Natural killer cell (primary cell): ENCODE measurements at regions not wholly inside any gene's neighbourhood (a gene's known extent, or its start where the extent isn't known, plus 50 kb on each side); places are given as distances from the start of the nearest gene placed in this dataset.

ENCODE experiments used
- ATAC-seq, 3 donors: fragments of 150-1000 bp in 2 of 3; fragments of 200-7000 bp in 1 of 3; cut with Tn5 transposase; 1 replicate in 1 of 3; 2 replicates in 2 of 3; pipeline ENCODE4 v1.10.0; 2021; ENCODE audit warnings: mild to moderate bottlenecking in 2 of 3, moderate library complexity in 2 of 3
- DNase-seq, 2 donors: peaks; one replicate each; pipeline versions ENCODE4 v3.0.0 to v3.0.0-alpha.2; 2013 to 2021; ENCODE audit warnings: mixed read lengths in 1 of 2
- H3K27ac ChIP-seq: one replicate; pipeline ENCODE4 v1.5.1; 2013; ENCODE audit warnings: mild to moderate bottlenecking, low read length
- H3K27me3 ChIP-seq: one replicate; pipeline ENCODE4 v1.6.1; 2013; ENCODE audit warnings: low read length; ENCODE audit not compliant: control insufficient read depth, insufficient read depth
- H3K36me3 ChIP-seq: one replicate; pipeline ENCODE4 v1.6.1; 2013; ENCODE audit warnings: low read length; ENCODE audit not compliant: control insufficient read depth, insufficient read depth
- H3K4me1 ChIP-seq: one replicate; pipeline ENCODE4 v1.6.1; 2013; ENCODE audit warnings: low read length; ENCODE audit not compliant: control insufficient read depth, insufficient read depth
- H3K4me3 ChIP-seq: one replicate; pipeline ENCODE4 v1.5.1; 2013; ENCODE audit warnings: low read length
- H3K9me3 ChIP-seq: one replicate; pipeline ENCODE4 v1.6.1; 2013; ENCODE audit warnings: low read length; ENCODE audit not compliant: control insufficient read depth, insufficient read depth
- H3K27ac Mint-ChIP-seq, 2 donors: one replicate each; pipeline ENCODE4 v1.8.0; 2022; ENCODE audit warnings: mild to moderate bottlenecking in 2 of 2, mixed read lengths in 2 of 2, moderate library complexity in 1 of 2
- H3K27me3 Mint-ChIP-seq, 2 donors: one replicate each; pipeline ENCODE4 v1.8.0; 2022; ENCODE audit warnings: low read depth in 2 of 2, mixed read lengths in 2 of 2
- H3K36me3 Mint-ChIP-seq: one replicate; pipeline ENCODE4 v1.8.0; 2022; ENCODE audit warnings: mixed read lengths
- H3K4me1 Mint-ChIP-seq, 2 donors: one replicate each; pipeline ENCODE4 v1.8.0; 2022; ENCODE audit warnings: mixed read lengths in 2 of 2
- H3K4me3 Mint-ChIP-seq: one replicate; pipeline ENCODE4 v1.8.0; 2022; ENCODE audit warnings: mild to moderate bottlenecking, moderate library complexity, mixed read lengths
- H3K9me3 Mint-ChIP-seq, 2 donors: one replicate each; pipeline ENCODE4 v1.8.0; 2022; ENCODE audit warnings: mixed read lengths in 2 of 2
- WGBS: methylation state at CpG from one replicate; pipeline ENCODE4 v1.1.7; 2013; ENCODE audit warnings: missing lambda C conversion rate; ENCODE audit not compliant: insufficient coverage; 5-methylcytosine and 5-hydroxymethylcytosine counted together
- intact Hi-C: fragments of 100-400 bp; cut with micrococcal nuclease; formaldehyde crosslinking; loops from one replicate; pipeline ENCODE4 v1.14.2; 2022
- TF ChIP-seq, protein P1 (sequence below): fragments of 200-600 bp; IDR thresholded peaks from one replicate; pipeline ENCODE4 v1.8.0; 2022; ENCODE audit warnings: antibody characterized with exemption

DNA sequence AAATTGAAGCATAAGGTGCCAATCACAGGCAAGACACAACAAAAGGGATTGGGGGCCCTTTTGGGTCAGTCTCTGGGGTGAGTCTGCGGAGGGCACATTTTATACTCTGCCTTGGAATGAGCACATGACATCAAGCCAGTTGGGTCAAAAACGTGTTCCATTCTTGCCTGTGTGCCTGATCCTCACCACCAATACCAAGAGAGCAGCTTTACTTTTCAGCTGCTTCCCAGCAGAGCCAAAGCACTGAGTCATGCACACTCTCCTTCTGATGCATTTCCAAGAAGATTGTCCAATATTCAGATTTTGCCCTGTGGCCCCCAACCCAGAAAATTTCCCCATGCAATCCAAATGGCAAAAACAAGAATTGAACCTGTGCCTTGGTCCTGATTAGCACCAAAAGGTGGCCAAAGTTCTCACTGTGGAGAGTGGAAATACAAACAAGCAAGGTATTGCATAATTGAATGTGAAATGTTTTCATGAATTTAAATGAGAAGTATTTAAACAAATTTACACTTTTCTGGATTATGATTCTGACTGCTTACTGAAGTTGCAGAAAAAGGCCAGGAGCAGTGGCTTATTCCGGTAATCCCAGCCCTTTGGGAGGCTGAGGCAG, 217.8 kb upstream of the SOX9 start:
- H3K9me3 ChIP-seq, result no peaks in the 10 kb centered on the region
- H3K36me3 ChIP-seq, result no peaks in the 10 kb centered on the region
- peaks cover 3 to 8% of the 10 kb centered on the region in 2 donors for H3K9me3 Mint-ChIP-seq
- no peak overlapping the region for H3K27ac ChIP-seq
- no peaks in the 10 kb centered on the region for H3K4me1 ChIP-seq
- no peaks in the 10 kb centered on the region for H3K27me3 ChIP-seq
- ATAC-seq (no peak), DNase-seq (no peak)
- no peak overlapping the region for H3K4me3 Mint-ChIP-seq
- WGBS, result 74% methylated on average over 3 of the region's 3 CpGs
- no peaks in the 10 kb centered on the region for H3K4me1 Mint-ChIP-seq
- H3K4me3 ChIP-seq, result no peak overlapping the region
- H3K27ac Mint-ChIP-seq, result no peak overlapping the region
- H3K27me3 Mint-ChIP-seq, result no peaks in the 10 kb centered on the region
- TF ChIP-seq, protein P1, sequence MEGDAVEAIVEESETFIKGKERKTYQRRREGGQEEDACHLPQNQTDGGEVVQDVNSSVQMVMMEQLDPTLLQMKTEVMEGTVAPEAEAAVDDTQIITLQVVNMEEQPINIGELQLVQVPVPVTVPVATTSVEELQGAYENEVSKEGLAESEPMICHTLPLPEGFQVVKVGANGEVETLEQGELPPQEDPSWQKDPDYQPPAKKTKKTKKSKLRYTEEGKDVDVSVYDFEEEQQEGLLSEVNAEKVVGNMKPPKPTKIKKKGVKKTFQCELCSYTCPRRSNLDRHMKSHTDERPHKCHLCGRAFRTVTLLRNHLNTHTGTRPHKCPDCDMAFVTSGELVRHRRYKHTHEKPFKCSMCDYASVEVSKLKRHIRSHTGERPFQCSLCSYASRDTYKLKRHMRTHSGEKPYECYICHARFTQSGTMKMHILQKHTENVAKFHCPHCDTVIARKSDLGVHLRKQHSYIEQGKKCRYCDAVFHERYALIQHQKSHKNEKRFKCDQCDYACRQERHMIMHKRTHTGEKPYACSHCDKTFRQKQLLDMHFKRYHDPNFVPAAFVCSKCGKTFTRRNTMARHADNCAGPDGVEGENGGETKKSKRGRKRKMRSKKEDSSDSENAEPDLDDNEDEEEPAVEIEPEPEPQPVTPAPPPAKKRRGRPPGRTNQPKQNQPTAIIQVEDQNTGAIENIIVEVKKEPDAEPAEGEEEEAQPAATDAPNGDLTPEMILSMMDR, result no peak
- H3K36me3 Mint-ChIP-seq, result no peaks in the 10 kb centered on the region
- intact Hi-C loops, result no loop called here

DNA sequence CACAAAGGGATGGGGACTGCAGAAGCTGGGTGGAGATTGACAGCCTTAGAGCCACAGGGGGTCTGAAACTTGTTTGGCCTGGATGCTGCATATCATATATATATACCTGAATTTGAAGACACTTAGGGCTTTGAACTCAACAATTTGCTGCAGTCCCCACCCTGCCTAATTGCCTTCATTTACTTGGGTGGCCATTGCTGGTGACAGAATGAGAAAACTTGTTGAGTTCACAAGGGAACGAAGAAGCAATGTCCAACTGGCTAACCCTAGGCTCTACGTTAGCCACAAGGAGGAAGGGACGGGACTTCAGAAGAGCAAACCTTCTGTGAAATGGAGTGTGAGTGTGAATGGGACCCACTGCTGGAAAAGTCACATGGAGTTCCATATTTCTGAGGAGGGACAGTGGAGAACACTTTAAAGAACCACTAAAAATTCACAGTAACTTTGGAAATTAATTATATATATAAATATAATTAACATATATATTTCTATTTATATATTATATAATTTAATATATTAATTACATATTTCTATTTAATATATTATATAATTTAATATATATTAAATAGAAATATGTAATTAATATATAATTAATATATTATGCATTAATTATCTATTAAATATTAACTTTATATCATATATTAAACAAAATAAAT, 215.3 kb upstream of the SOX9 start:
- intact Hi-C loops, result no loop called here
- no peaks in the 10 kb centered on the region for H3K4me1 Mint-ChIP-seq
- Histone ChIP-seq H3K4me3 (no peak overlapping the region), H3K9me3 (no peaks in the 10 kb centered on the region), H3K36me3 (no peaks in the 10 kb centered on the region), H3K4me1 (no peaks in the 10 kb centered on the region), H3K27me3 (no peaks in the 10 kb centered on the region), H3K27ac (no peak overlapping the region)
- no peak for ATAC-seq
- H3K4me3 Mint-ChIP-seq, result no peak overlapping the region
- no peak overlapping the region for H3K27ac Mint-ChIP-seq
- DNase-seq, result no peak
- H3K36me3 Mint-ChIP-seq, result no peaks in the 10 kb centered on the region
- peaks cover 5 to 8% of the 10 kb centered on the region in 2 donors for H3K9me3 Mint-ChIP-seq
- 96% methylated on average over 3 of the region's 3 CpGs for WGBS
- TF ChIP-seq, protein P1, result no peak
- no peaks in the 10 kb centered on the region for H3K27me3 Mint-ChIP-seq

DNA sequence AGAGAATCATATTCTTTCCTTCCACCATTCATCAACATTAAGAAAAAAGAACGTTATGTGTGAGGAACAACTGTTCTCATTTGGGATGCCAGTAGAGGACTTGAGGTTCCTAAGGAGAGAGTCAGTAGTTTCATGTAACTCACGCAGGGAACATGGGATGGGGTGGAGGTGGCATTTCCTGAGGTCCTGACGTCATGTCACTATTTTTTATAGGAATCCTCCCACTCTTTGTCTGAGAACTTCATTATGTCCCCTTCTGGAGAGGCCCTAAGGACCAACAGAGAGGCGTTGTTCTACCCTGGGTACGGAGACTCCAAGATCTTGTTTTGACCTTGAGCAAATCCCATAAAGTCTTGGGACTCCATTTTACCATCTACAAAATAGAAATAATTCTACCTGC, 211.7 kb upstream of the SOX9 start:
- ATAC-seq, result no peak
- intact Hi-C loops, result no loop called here
- TF ChIP-seq, protein P1, result no peak

DNA sequence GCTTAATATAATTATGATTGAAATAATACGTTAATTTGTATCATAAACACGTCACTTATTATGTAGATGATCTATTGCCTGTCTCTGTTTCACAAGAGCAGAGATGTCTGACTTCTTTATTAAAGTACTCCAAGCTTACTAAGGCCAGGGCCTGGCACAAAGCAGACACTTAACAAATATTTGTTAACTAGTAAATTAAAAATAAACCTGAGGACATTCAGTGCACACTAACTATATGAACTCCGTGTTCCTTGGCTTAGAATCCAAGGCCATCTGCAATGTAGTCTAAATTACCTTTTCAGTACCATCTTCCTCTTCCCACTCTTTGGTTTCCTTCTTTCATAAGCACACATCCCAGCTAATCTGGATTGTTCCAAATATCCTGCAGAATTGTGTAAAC, 210.8 kb upstream of the SOX9 start:
- no peak overlapping the region for H3K4me3 ChIP-seq
- no peaks in the 10 kb centered on the region for H3K36me3 ChIP-seq
- Mint-ChIP-seq H3K27me3 (no peaks in the 10 kb centered on the region), H3K4me3 (no peak overlapping the region), H3K36me3 (no peaks in the 10 kb centered on the region), H3K9me3 (peaks cover 3 to 5% of the 10 kb centered on the region in 2 donors), H3K4me1 (no peaks in the 10 kb centered on the region), H3K27ac (no peak overlapping the region)
- no peak for DNase-seq
- 96% methylated on average over 3 of the region's 3 CpGs for WGBS
- H3K9me3 ChIP-seq, result no peaks in the 10 kb centered on the region
- H3K27me3 ChIP-seq, result no peaks in the 10 kb centered on the region
- TF ChIP-seq, protein P1, result no peak
- intact Hi-C loops, result no loop called here
- no peak for ATAC-seq
- no peaks in the 10 kb centered on the region for H3K4me1 ChIP-seq
- H3K27ac ChIP-seq, result no peak overlapping the region

More for the DNA sequence above, 211.7 kb upstream of the SOX9 start:
- H3K27ac Mint-ChIP-seq, result no peak overlapping the region
- peaks cover 3 to 5% of the 10 kb centered on the region in 2 donors for H3K9me3 Mint-ChIP-seq
- Histone ChIP-seq H3K36me3 (no peaks in the 10 kb centered on the region), H3K9me3 (no peaks in the 10 kb centered on the region), H3K27ac (no peak overlapping the region), H3K4me1 (no peaks in the 10 kb centered on the region), H3K4me3 (no peak overlapping the region), H3K27me3 (no peaks in the 10 kb centered on the region)
- no peaks in the 10 kb centered on the region for H3K36me3 Mint-ChIP-seq
- 79% methylated on average over 4 of the region's 5 CpGs for WGBS
- H3K27me3 Mint-ChIP-seq, result no peaks in the 10 kb centered on the region
- no peak for DNase-seq
- H3K4me3 Mint-ChIP-seq, result no peak overlapping the region
- no peaks in the 10 kb centered on the region for H3K4me1 Mint-ChIP-seq
